GM12878 (cell line): ENCODE measurements at regions not wholly inside any gene's neighbourhood (a gene's known extent, or its start where the extent isn't known, plus 50 kb on each side); places are given as distances from the start of the nearest gene placed in this dataset.

Source experiments
- HDGF ChIP-seq: fragments of 450-650 bp; IDR thresholded peaks from 2 replicates; pipeline ENCODE4 v1.6.1; 2016; ENCODE audit warnings: antibody characterized with exemption
- NR2C2 ChIP-seq: IDR thresholded peaks from 2 replicates; pipeline ENCODE4 v1.6.1; 2011; ENCODE audit warnings: borderline replicate concordance, low read depth; ENCODE audit not compliant: control insufficient read depth, insufficient read length
- SMARCA5 ChIP-seq: fragments of 450-650 bp; IDR thresholded peaks from 2 replicates; pipeline ENCODE4 v1.6.1; 2017; ENCODE audit warnings: mild to moderate bottlenecking
- TF ChIP-seq, protein P1 (sequence below): fragments of 450-650 bp; IDR thresholded peaks from 2 replicates; pipeline ENCODE4 v1.6.1; 2017; ENCODE audit warnings: mild to moderate bottlenecking, low read depth, inconsistent platforms; ENCODE audit not compliant: poor library complexity, severe bottlenecking
- TF ChIP-seq, protein P2 (sequence below): fragments of 450-650 bp; IDR thresholded peaks from 2 replicates; pipeline ENCODE4 v1.6.1; 2016; ENCODE audit warnings: mild to moderate bottlenecking
- TF ChIP-seq, protein P3 (sequence below): fragments of 450-650 bp; IDR thresholded peaks from 2 replicates; pipeline ENCODE4 v1.6.1; 2018; ENCODE audit warnings: borderline replicate concordance, mild to moderate bottlenecking; ENCODE audit not compliant: partially characterized antibody
- TF ChIP-seq, protein P4 (sequence below): IDR thresholded peaks from 2 replicates; pipeline ENCODE4 v1.6.1; 2012; ENCODE audit warnings: mild to moderate bottlenecking, low read depth, low read length

DNA sequence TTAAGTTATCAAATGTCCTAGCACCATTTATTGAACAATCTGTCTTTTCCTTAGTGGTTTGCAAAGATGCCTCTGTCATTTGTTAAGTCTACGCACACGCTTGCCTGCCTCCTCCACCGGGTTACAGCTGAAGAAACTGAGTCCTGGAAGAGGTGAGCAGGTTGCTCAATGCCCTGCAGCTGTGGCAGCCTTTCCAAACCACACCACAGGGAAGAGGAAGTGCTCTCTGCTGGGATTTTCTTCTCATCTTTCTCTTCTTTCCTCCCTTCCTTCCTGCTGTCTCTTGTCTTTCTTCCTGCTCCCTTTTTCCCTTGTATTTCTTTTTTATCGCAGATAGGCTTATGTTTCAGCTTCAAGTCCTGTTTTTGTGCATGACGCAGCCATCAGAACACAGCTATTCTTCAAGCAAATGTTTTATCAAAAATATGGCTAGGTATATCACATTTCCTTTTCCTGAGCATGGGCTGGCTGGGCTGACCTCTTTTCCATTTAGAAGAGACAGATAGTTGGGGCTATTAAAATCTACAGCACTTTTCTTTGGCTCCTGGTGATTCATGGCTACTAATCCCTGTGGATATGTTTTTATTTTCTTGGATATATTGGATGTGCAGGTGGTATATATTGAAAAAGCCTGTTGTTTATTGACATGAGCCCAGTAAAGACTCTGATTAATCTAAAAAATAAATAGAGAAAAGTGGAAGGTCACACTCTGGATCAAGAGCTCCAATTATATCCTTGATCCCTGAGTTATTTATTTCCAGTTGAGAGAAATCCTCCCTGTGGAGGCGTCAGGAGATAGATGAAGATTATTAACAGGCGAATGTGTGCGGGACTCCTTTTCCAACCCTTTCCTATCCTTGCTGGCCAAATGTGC lies 214.6 kb downstream of the TSN start (continued):
- TF ChIP-seq, protein P1, sequence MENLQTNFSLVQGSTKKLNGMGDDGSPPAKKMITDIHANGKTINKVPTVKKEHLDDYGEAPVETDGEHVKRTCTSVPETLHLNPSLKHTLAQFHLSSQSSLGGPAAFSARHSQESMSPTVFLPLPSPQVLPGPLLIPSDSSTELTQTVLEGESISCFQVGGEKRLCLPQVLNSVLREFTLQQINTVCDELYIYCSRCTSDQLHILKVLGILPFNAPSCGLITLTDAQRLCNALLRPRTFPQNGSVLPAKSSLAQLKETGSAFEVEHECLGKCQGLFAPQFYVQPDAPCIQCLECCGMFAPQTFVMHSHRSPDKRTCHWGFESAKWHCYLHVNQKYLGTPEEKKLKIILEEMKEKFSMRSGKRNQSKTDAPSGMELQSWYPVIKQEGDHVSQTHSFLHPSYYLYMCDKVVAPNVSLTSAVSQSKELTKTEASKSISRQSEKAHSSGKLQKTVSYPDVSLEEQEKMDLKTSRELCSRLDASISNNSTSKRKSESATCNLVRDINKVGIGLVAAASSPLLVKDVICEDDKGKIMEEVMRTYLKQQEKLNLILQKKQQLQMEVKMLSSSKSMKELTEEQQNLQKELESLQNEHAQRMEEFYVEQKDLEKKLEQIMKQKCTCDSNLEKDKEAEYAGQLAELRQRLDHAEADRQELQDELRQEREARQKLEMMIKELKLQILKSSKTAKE = no peak
- TF ChIP-seq NR2C2 = no peak
- TF ChIP-seq, protein P2, sequence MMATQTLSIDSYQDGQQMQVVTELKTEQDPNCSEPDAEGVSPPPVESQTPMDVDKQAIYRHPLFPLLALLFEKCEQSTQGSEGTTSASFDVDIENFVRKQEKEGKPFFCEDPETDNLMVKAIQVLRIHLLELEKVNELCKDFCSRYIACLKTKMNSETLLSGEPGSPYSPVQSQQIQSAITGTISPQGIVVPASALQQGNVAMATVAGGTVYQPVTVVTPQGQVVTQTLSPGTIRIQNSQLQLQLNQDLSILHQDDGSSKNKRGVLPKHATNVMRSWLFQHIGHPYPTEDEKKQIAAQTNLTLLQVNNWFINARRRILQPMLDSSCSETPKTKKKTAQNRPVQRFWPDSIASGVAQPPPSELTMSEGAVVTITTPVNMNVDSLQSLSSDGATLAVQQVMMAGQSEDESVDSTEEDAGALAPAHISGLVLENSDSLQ = no peak
- TF ChIP-seq, protein P3, sequence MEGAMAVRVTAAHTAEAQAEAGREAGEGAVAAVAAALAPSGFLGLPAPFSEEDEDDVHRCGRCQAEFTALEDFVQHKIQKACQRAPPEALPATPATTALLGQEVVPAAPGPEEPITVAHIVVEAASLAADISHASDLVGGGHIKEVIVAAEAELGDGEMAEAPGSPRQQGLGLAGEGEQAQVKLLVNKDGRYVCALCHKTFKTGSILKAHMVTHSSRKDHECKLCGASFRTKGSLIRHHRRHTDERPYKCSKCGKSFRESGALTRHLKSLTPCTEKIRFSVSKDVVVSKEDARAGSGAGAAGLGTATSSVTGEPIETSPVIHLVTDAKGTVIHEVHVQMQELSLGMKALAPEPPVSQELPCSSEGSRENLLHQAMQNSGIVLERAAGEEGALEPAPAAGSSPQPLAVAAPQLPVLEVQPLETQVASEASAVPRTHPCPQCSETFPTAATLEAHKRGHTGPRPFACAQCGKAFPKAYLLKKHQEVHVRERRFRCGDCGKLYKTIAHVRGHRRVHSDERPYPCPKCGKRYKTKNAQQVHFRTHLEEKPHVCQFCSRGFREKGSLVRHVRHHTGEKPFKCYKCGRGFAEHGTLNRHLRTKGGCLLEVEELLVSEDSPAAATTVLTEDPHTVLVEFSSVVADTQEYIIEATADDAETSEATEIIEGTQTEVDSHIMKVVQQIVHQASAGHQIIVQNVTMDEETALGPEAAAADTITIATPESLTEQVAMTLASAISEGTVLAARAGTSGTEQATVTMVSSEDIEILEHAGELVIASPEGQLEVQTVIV = no peak
- TF ChIP-seq, protein P4, sequence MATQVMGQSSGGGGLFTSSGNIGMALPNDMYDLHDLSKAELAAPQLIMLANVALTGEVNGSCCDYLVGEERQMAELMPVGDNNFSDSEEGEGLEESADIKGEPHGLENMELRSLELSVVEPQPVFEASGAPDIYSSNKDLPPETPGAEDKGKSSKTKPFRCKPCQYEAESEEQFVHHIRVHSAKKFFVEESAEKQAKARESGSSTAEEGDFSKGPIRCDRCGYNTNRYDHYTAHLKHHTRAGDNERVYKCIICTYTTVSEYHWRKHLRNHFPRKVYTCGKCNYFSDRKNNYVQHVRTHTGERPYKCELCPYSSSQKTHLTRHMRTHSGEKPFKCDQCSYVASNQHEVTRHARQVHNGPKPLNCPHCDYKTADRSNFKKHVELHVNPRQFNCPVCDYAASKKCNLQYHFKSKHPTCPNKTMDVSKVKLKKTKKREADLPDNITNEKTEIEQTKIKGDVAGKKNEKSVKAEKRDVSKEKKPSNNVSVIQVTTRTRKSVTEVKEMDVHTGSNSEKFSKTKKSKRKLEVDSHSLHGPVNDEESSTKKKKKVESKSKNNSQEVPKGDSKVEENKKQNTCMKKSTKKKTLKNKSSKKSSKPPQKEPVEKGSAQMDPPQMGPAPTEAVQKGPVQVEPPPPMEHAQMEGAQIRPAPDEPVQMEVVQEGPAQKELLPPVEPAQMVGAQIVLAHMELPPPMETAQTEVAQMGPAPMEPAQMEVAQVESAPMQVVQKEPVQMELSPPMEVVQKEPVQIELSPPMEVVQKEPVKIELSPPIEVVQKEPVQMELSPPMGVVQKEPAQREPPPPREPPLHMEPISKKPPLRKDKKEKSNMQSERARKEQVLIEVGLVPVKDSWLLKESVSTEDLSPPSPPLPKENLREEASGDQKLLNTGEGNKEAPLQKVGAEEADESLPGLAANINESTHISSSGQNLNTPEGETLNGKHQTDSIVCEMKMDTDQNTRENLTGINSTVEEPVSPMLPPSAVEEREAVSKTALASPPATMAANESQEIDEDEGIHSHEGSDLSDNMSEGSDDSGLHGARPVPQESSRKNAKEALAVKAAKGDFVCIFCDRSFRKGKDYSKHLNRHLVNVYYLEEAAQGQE = no peak
- TF ChIP-seq SMARCA5 = no peak
- TF ChIP-seq HDGF = no peak
